IPS-15b (cell line): ENCODE measurements at regions not wholly inside any gene's neighbourhood (a gene's known extent, or its start where the extent isn't known, plus 50 kb on each side); places are given as distances from the start of the nearest gene placed in this dataset.

Source experiments
- H3K27me3 ChIP-seq: one replicate; pipeline ENCODE4 v1.6.1; 2013; ENCODE audit warnings: low read length; ENCODE audit not compliant: control insufficient read depth, insufficient read depth
- H3K36me3 ChIP-seq: one replicate; pipeline ENCODE4 v1.6.1; 2013; ENCODE audit warnings: low read length; ENCODE audit not compliant: control insufficient read depth, insufficient read depth
- H3K4me1 ChIP-seq: one replicate; pipeline ENCODE4 v1.6.1; 2013; ENCODE audit warnings: mild to moderate bottlenecking, low read length; ENCODE audit not compliant: control insufficient read depth, insufficient read depth
- H3K4me3 ChIP-seq: one replicate; pipeline ENCODE4 v1.5.1; 2013; ENCODE audit warnings: low read depth, low read length
- H3K9ac ChIP-seq: one replicate; pipeline ENCODE4 v1.6.1; 2013; ENCODE audit warnings: low read depth, mild to moderate bottlenecking, low read length
- H3K9me3 ChIP-seq: one replicate; pipeline ENCODE4 v1.6.1; 2013; ENCODE audit warnings: mild to moderate bottlenecking, low read length; ENCODE audit not compliant: control insufficient read depth, insufficient read depth

- Histone ChIP-seq H3K9ac (no peak overlapping the region), H3K4me1 (no peaks in the 10 kb centered on the region), H3K36me3 (no peaks in the 10 kb centered on the region), H3K9me3 (no peaks in the 10 kb centered on the region), H3K4me3 (no peak overlapping the region), H3K27me3 (no peaks in the 10 kb centered on the region)
These were observed 98.2 kb upstream of the PRR16 start for GRCh38 chr5:120365656-120366446.

- Histone ChIP-seq H3K36me3 (no peaks in the 10 kb centered on the region), H3K9ac (no peak overlapping the region), H3K4me3 (no peak overlapping the region), H3K27me3 (no peaks in the 10 kb centered on the region), H3K4me1 (no peaks in the 10 kb centered on the region), H3K9me3 (no peaks in the 10 kb centered on the region)
These were observed 96.0 kb upstream of the PRR16 start for GRCh38 chr5:120367896-120368634.

- Histone ChIP-seq H3K4me3 (no peak overlapping the region), H3K36me3 (no peaks in the 10 kb centered on the region), H3K9me3 (no peaks in the 10 kb centered on the region), H3K4me1 (no peaks in the 10 kb centered on the region), H3K9ac (no peak overlapping the region), H3K27me3 (no peaks in the 10 kb centered on the region)
These were observed 95.0 kb upstream of the PRR16 start for GRCh38 chr5:120368923-120369715.

- Histone ChIP-seq H3K36me3 (no peaks in the 10 kb centered on the region), H3K9ac (no peak overlapping the region), H3K4me1 (no peaks in the 10 kb centered on the region)
These were observed 91.2 kb upstream of the PRR16 start for GRCh38 chr5:120372899-120373298.

GRCh38 chr5:120375248-120375647 lies 88.9 kb upstream of the PRR16 start:
- H3K27me3 ChIP-seq, result no peaks in the 10 kb centered on the region
- H3K9ac ChIP-seq, result no peak overlapping the region
- no peaks in the 10 kb centered on the region for H3K4me1 ChIP-seq
- no peaks in the 10 kb centered on the region for H3K36me3 ChIP-seq
- no peak overlapping the region for H3K4me3 ChIP-seq
- peaks cover 2% of the 10 kb centered on the region for H3K9me3 ChIP-seq

More at GRCh38 chr5:120372899-120373298, 91.2 kb upstream of the PRR16 start:
- H3K9me3 ChIP-seq, result no peaks in the 10 kb centered on the region
- H3K4me3 ChIP-seq, result no peak overlapping the region
- H3K27me3 ChIP-seq, result no peaks in the 10 kb centered on the region

GRCh38 chr5:120380644-120381043 lies 83.5 kb upstream of the PRR16 start:
- H3K9ac ChIP-seq, result no peak overlapping the region

GRCh38 chr5:120382833-120383232 lies 81.3 kb upstream of the PRR16 start:
- H3K9me3 ChIP-seq, result peaks cover 2% of the 10 kb centered on the region
- H3K27me3 ChIP-seq, result no peaks in the 10 kb centered on the region
- H3K36me3 ChIP-seq, result no peaks in the 10 kb centered on the region
- H3K9ac ChIP-seq, result no peak overlapping the region
- no peaks in the 10 kb centered on the region for H3K4me1 ChIP-seq
- H3K4me3 ChIP-seq, result no peak overlapping the region

More at GRCh38 chr5:120380644-120381043, 83.5 kb upstream of the PRR16 start:
- Histone ChIP-seq H3K27me3 (no peaks in the 10 kb centered on the region), H3K4me1 (no peaks in the 10 kb centered on the region), H3K4me3 (no peak overlapping the region), H3K36me3 (no peaks in the 10 kb centered on the region), H3K9me3 (peaks cover 2% of the 10 kb centered on the region)

- Histone ChIP-seq H3K9ac (no peak overlapping the region), H3K4me3 (no peak overlapping the region), H3K9me3 (no peaks in the 10 kb centered on the region), H3K4me1 (no peaks in the 10 kb centered on the region), H3K36me3 (no peaks in the 10 kb centered on the region), H3K27me3 (no peaks in the 10 kb centered on the region)
These were observed 77.1 kb upstream of the PRR16 start for GRCh38 chr5:120386981-120387380.

- no peak overlapping the region for H3K9ac ChIP-seq
- no peaks in the 10 kb centered on the region for H3K27me3 ChIP-seq
- no peak overlapping the region for H3K4me3 ChIP-seq
- H3K36me3 ChIP-seq, result no peaks in the 10 kb centered on the region
- H3K9me3 ChIP-seq, result no peaks in the 10 kb centered on the region
- no peaks in the 10 kb centered on the region for H3K4me1 ChIP-seq
These were observed 75.9 kb upstream of the PRR16 start for GRCh38 chr5:120388016-120388781.

- Histone ChIP-seq H3K4me1 (no peaks in the 10 kb centered on the region), H3K4me3 (no peak overlapping the region), H3K27me3 (no peaks in the 10 kb centered on the region), H3K9ac (no peak overlapping the region), H3K36me3 (no peaks in the 10 kb centered on the region), H3K9me3 (peaks cover 2% of the 10 kb centered on the region)
These were observed 69.8 kb upstream of the PRR16 start for GRCh38 chr5:120394259-120394658.

- H3K4me3 ChIP-seq, result no peak overlapping the region
- H3K9me3 ChIP-seq, result peaks cover 11% of the 10 kb centered on the region
- no peaks in the 10 kb centered on the region for H3K27me3 ChIP-seq
- no peaks in the 10 kb centered on the region for H3K36me3 ChIP-seq
- no peak overlapping the region for H3K9ac ChIP-seq
- H3K4me1 ChIP-seq, result no peaks in the 10 kb centered on the region
These were observed 67.9 kb upstream of the PRR16 start for GRCh38 chr5:120396186-120396585.
